ENCODE measurements at regions not wholly inside any gene's neighbourhood (a gene's known extent, or its start where the extent isn't known, plus 50 kb on each side); places are given as distances from the start of the nearest gene placed in this dataset.

DNA sequence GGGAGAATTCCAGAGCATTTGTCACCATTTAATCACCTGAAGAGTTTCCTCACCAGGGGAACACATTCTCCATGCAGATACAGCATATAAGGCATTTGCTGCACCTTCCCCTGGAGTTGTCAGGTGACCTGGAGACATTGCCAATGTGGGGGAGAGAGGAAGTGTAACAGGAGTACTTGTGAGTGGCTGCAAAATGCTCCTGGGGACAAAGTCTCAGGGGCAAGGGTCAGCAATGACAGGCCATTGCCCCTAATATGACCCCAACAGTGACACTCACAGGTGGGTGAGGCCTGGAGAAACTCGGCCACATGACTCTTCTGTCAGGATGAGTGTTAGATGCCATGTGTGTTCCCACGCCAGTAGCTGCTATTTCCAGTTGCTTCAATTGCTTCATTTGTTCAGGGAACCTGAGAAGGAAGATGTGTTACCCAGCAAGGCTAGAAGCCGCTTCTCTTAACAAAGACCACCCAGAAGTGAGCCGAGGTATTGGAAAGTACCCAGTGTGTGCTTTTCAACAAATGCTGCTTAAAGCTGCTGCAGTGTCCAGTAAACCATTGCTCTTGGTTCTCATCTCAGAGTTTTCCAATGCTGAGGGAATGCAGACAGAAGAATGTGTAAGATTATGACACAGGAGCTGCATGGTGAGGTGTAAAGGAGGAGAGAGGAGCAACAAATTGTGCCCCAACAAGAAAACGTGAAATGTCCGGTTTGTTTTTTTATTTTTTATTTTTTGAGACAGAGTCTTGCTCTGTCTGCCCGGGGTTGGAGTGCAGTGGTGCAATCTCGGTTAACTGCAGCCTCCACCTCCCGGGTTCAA, 128.2 kb upstream of the SLC44A1 start:
- DNase-seq = peak; percentile 47 to 65

- no peak for DNase-seq
Measured at GRCh38 chr9:105117234-105117633, 127.2 kb upstream of the SLC44A1 start.

GRCh38 chr9:105118636-105119035, 125.8 kb upstream of the SLC44A1 start:
- DNase-seq = no peak

GRCh38 chr9:105119156-105119555, 125.3 kb upstream of the SLC44A1 start:
- no peak for DNase-seq

GRCh38 chr9:105121861-105122430, 122.5 kb upstream of the SLC44A1 start:
- no peak for DNase-seq

GRCh38 chr9:105124598-105124997, 119.9 kb upstream of the SLC44A1 start:
- peak; percentile 41 to 86 for DNase-seq

DNA sequence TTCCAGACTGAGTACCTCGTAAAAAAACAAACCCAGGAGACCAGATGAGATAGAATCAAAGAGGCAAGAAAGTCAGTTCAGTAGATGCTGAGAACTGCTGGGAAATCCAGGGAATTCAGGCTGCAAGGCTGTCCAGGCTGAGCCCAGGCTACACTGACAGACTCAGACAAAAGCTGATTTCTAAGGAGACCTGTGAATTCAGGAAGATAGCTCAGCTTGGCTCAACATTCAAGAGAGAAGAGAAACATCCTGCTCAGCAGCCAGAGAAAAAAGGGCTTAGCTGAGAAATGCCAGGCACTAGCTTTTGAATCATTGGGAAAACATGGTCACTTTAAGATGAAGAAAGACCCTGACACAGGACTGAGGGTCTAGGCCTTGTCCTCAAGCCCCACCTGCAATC, 118.2 kb upstream of the SLC44A1 start:
- no peak for DNase-seq

- DNase-seq = peak; percentile 12
Measured at GRCh38 chr9:105127863-105128220, 116.6 kb upstream of the SLC44A1 start.

- DNase-seq = no peak
Measured at GRCh38 chr9:105128908-105129600, 115.4 kb upstream of the SLC44A1 start.

GRCh38 chr9:105129731-105130130, 114.7 kb upstream of the SLC44A1 start:
- DNase-seq = no peak

DNA sequence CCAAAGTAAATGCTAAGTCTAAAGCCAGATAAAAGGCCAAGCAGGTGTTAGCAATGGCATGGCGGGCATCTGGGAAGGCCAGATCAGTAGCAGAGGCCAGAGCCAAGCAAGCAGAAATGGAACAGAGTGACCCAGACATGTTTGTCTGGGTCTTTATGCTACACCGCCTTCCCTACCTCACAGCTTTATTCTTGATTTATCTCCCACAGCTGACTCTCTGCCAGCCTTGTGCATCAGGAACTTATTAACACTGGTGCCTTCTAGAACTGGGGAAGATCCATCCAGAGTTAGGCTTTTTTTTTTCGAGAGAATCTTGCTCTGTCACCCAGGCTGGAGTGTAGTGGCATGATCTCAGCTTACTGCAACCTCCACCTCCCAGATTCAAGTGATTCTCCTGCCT, 112.5 kb upstream of the SLC44A1 start:
- no peak for DNase-seq

GRCh38 chr9:105132606-105133005, 111.8 kb upstream of the SLC44A1 start:
- no peak for DNase-seq

DNA sequence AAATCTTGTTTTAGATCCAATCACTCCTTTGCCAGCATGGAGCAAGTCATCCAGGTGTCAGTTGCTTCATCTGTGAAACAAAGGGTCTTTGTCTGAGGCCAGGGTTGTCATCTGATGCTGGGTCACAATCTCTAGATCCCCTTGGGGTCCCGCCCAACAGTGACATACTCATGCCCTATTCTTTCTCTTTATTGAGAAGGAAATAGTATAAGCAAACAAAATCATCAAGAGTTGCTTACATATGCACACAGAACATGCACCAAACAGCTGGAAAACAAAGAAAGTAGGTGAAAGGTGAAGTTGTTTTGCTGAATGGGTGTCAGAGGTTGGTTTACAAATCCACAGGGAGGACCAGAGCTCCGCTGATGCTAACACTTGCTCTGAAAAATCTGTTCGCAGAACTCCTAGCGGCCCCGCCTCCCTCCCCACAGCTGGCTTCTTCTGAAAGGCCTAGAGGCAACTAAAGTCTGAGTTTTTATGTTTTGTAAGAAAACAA, 106.1 kb upstream of the SLC44A1 start:
- DNase-seq = no peak

GRCh38 chr9:105141146-105141975, 103.1 kb upstream of the SLC44A1 start:
- peak; percentile 79 to 93 for DNase-seq

GRCh38 chr9:105141976-105142250, 102.5 kb upstream of the SLC44A1 start:
- no peak for DNase-seq

GRCh38 chr9:105142406-105143135, 101.9 kb upstream of the SLC44A1 start:
- peak; percentile 71 to 84 for DNase-seq

DNA sequence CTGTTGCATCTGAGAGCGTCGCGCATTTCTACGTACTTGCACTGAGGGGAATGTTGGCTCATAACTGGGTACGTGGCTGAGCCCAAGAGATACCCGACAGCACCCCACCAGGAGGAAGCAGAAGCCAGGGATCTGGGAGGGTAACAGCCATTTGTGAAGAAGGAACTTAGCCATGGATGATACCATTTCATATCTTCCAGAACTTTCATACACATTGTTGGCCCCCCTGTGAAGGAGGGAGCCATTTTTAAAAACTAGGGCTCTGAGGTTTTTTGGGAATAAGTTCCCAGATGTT, 101.4 kb upstream of the SLC44A1 start:
- DNase-seq = peak in 1 of 2 donors; percentile 32

- peak; percentile 80 to 85 for DNase-seq
Measured at GRCh38 chr9:105144076-105144475, 100.4 kb upstream of the SLC44A1 start.

- DNase-seq = no peak
Measured at GRCh38 chr9:105144841-105145240, 99.6 kb upstream of the SLC44A1 start.

DNA sequence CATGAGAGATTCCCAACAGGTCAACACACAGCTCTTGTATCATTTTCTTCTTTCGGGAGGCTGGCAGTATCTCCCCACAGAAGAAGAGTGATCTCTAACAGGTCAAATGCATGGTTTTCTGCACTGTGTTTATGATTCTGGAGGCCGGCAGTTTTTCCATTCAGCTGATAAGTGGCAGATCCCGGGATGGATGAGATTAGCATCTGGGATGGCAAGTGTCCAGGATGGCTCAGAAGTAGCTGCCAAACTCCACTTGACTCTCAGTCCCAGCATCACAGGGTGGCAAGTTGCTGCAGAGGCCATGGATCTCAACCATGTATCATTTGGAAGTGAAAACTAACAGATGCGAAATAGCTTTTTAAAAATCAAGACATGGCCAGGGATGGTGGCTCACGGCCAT, 97.8 kb upstream of the SLC44A1 start:
- DNase-seq = no peak

DNA sequence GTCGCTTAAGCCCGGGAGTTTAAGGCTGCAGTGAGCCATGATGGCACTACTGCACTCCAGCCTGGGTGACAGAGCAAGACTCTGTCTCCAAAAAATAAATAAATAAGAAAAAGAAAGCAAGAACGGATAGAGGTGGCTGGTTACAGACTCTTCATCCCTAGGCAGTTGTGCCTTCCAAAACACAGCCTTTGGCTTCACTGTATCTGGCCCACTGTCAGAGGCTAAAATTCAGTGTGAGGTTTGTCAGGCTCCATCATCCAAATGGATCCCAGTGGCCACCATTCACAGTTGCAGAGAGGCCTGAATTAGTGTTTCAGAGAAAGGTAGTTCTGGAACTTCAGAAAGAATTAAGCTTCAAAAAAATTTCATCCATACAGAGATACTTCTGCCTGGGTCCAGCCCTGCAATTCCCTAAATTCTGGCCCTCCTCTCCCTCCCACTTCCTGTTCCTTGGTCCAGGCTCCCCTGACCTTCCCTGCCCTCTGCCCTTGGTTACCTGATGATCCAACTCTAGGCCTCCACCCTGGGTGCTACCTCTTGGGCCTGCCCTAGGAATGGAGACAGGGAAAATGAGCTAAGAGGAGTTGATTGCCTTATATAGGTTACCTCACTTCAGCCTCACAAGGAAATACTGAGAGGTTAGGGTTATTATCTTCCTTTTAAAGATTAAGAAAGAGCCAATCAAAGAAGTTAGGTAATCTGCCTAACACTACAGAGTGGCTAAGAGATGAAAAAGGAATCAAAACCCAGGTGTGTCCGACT, 97.2 kb upstream of the SLC44A1 start:
- DNase-seq = no peak
